HepG2 (cell line): ENCODE measurements at regions not wholly inside any gene's neighbourhood (a gene's known extent, or its start where the extent isn't known, plus 50 kb on each side); places are given as distances from the start of the nearest gene placed in this dataset.

Source experiments
- ATAC-seq: fragments of 200-7000 bp; cut with Tn5 transposase; 3 replicates; pipeline ENCODE4 v1.9.1; 2020; ENCODE audit warnings: mild to moderate bottlenecking, moderate library complexity
- BruUV-seq: library from RNA; stranded (reverse); fragments of 400-500 nt; replicated peaks from 2 replicates; lab custom pipeline; 2021; lab: Mats Ljungman, UMichigan
- CTCF ChIA-PET: fragments of 300-600 bp; formaldehyde crosslinking; extraction: SDS; loops from one replicate; lab custom pipeline; 2021; ENCODE audit warnings: low total read pairs, inconsistent platforms, low intra/inter-chr PET ratio; lab: Yijun Ruan, JAX
- POLR2A ChIA-PET: fragments of 350-600 bp; sonication (Branson Sonifier 250); formaldehyde crosslinking; loops from one replicate; lab custom pipeline; 2020; ENCODE audit warnings: antibody characterized with exemption, inconsistent platforms; lab: Yijun Ruan, JAX
- DNase-seq: peaks from one replicate; pipeline ENCODE4 v3.0.0-alpha.2; 2015; ENCODE audit warnings: low spot score
- FAIRE-seq: peaks from 3 replicates; lab custom pipeline; 2011; peaks lifted over from hg19 to GRCh38; lab: Jason Lieb, UNC
- H2AFZ ChIP-seq: one replicate; pipeline ENCODE4 v1.6.1; 2011; ENCODE audit warnings: low read length, inconsistent platforms
- H3K27ac ChIP-seq: fragments of 300-600 bp; 3 replicates; pipeline ENCODE4 v1.8.0; 2011; ENCODE audit warnings: mixed run types, mild to moderate bottlenecking, mixed read lengths, low read length, inconsistent platforms; ENCODE audit not compliant: insufficient read depth; ENCODE audit errors: extremely low read length
- H3K27me3 ChIP-seq, 2 experiments: fragments of 200-600 bp in 1 of 2; 2 replicates in 1 of 2; 3 replicates in 1 of 2; pipeline versions ENCODE4 v1.6.0 to v1.8.0; 2011; ENCODE audit warnings: low read length in 2 of 2, mild to moderate bottlenecking in 2 of 2, moderate library complexity in 2 of 2, inconsistent platforms in 1 of 2; ENCODE audit not compliant: insufficient read depth in 2 of 2, control insufficient read depth in 1 of 2
- H3K36me3 ChIP-seq, 2 experiments: fragments of 200-600 bp in 1 of 2; replicated peaks in 1 of 2; 2 replicates in 1 of 2; 3 replicates in 1 of 2; pipeline versions ENCODE4 v1.5.1 to v1.8.0; 2011; ENCODE audit warnings: low read length in 2 of 2, inconsistent platforms in 1 of 2; ENCODE audit not compliant: insufficient read depth in 2 of 2, control insufficient read depth in 1 of 2
- H3K4me1 ChIP-seq: 2 replicates; pipeline ENCODE4 v1.5.1; 2012; ENCODE audit warnings: low read length, inconsistent platforms; ENCODE audit not compliant: insufficient read depth
- H3K4me2 ChIP-seq: 2 replicates; pipeline ENCODE4 v1.6.0; 2011; ENCODE audit warnings: low read depth, low read length, inconsistent platforms
- H3K4me3 ChIP-seq, 3 experiments: fragments of 200-600 bp in 1 of 3; sonication (generic), shearing (Covaris generic) in 1 of 3; replicated peaks in 1 of 3; 2 replicates each; pipeline ENCODE4 v1.5.1; 2011 to 2016; ENCODE audit warnings: low read length in 3 of 3, inconsistent platforms in 2 of 3, low read depth in 2 of 3, mild to moderate bottlenecking in 2 of 3, control low read depth in 1 of 3, mixed read lengths in 1 of 3; ENCODE audit not compliant: insufficient read depth in 1 of 3
- H3K79me2 ChIP-seq: one replicate; pipeline ENCODE4 v1.6.1; 2011; ENCODE audit warnings: low read length, inconsistent platforms; ENCODE audit not compliant: insufficient read depth
- H3K9ac ChIP-seq: 2 replicates; pipeline ENCODE4 v1.6.0; 2011; ENCODE audit warnings: mild to moderate bottlenecking, low read depth, low read length, inconsistent platforms; ENCODE audit not compliant: insufficient read depth
- H3K9me3 ChIP-seq: 2 replicates; pipeline ENCODE4 v1.5.1; 2012; ENCODE audit warnings: mild to moderate bottlenecking, low read length
- H4K20me1 ChIP-seq: 2 replicates; pipeline ENCODE4 v1.6.0; 2011; ENCODE audit warnings: inconsistent platforms, mild to moderate bottlenecking, low read length, moderate library complexity; ENCODE audit not compliant: insufficient read depth
- CBFB ChIP-seq: sonication (generic); formaldehyde crosslinking; IDR thresholded peaks from 2 replicates; pipeline ENCODE4 v1.4.0; 2020; ENCODE audit warnings: missing genetic modification reagents
- HOXA7 ChIP-seq: sonication (generic); formaldehyde crosslinking; IDR thresholded peaks from 2 replicates; pipeline ENCODE4 v1.8.1; 2022; ENCODE audit warnings: mild to moderate bottlenecking, missing genetic modification reagents, moderate library complexity
- IRF1 ChIP-seq: sonication (generic); formaldehyde crosslinking; IDR thresholded peaks from 2 replicates; pipeline ENCODE4 v1.4.0; 2020; ENCODE audit warnings: low read depth, mild to moderate bottlenecking, missing genetic modification reagents
- KLF15 ChIP-seq: sonication (generic); formaldehyde crosslinking; IDR thresholded peaks from 2 replicates; pipeline ENCODE4 v1.8.1; 2023; ENCODE audit warnings: borderline replicate concordance, mild to moderate bottlenecking, inconsistent platforms, missing genetic modification reagents, mixed read lengths
- RARG ChIP-seq: sonication (generic); formaldehyde crosslinking; IDR thresholded peaks from 2 replicates; pipeline ENCODE4 v1.4.0; 2020; ENCODE audit warnings: low read depth, mild to moderate bottlenecking, missing genetic modification reagents
- SIN3A ChIP-seq: IDR thresholded peaks from 2 replicates; pipeline ENCODE4 v1.6.1; 2011; ENCODE audit warnings: low read depth, mild to moderate bottlenecking, control low read depth, low read length, borderline replicate concordance
- SOX5 ChIP-seq: IDR thresholded peaks from 2 replicates; pipeline ENCODE4 v1.6.1; 2016; ENCODE audit warnings: borderline replicate concordance
- THAP7 ChIP-seq: sonication (generic); formaldehyde crosslinking; IDR thresholded peaks from 2 replicates; pipeline ENCODE4 v1.8.1; 2023; ENCODE audit warnings: mild to moderate bottlenecking, missing genetic modification reagents
- ZFAT ChIP-seq: sonication (generic); formaldehyde crosslinking; conservative IDR thresholded peaks from 2 replicates; pipeline ENCODE4 v1.8.1; 2023; ENCODE audit warnings: missing genetic modification reagents, inconsistent platforms
- ZNF207 ChIP-seq: fragments of 450-650 bp; IDR thresholded peaks from 2 replicates; pipeline ENCODE4 v1.6.1; 2016; ENCODE audit warnings: antibody characterized with exemption, borderline replicate concordance
- ZNF33B ChIP-seq: sonication (generic); formaldehyde crosslinking; IDR thresholded peaks from 2 replicates; pipeline ENCODE4 v1.5.1; 2020; ENCODE audit warnings: mild to moderate bottlenecking, missing genetic modification reagents
- ZNF354B ChIP-seq: sonication (generic); formaldehyde crosslinking; IDR thresholded peaks from 2 replicates; pipeline ENCODE4 v1.8.0; 2022; ENCODE audit warnings: mild to moderate bottlenecking, missing genetic modification reagents
- ZNF430 ChIP-seq: sonication (generic); formaldehyde crosslinking; IDR thresholded peaks from 2 replicates; pipeline ENCODE4 v1.9.0; 2021; ENCODE audit warnings: mild to moderate bottlenecking, missing genetic modification reagents
- ZNF570 ChIP-seq: sonication (generic); formaldehyde crosslinking; IDR thresholded peaks from 2 replicates; pipeline ENCODE4 v1.4.0; 2020; ENCODE audit warnings: mild to moderate bottlenecking, missing genetic modification reagents, borderline replicate concordance
- ZNF660 ChIP-seq: sonication (generic); formaldehyde crosslinking; IDR thresholded peaks from 2 replicates; pipeline ENCODE4 v1.5.1; 2020; ENCODE audit warnings: mild to moderate bottlenecking, low read depth, missing genetic modification reagents, borderline replicate concordance
- ZNF670 ChIP-seq: sonication (generic); formaldehyde crosslinking; IDR thresholded peaks from 2 replicates; pipeline ENCODE4 v1.8.0; 2022; ENCODE audit warnings: mild to moderate bottlenecking, missing genetic modification reagents, borderline replicate concordance
- ZNF775 ChIP-seq: sonication (generic); formaldehyde crosslinking; IDR thresholded peaks from 2 replicates; pipeline ENCODE4 v1.4.0; 2020; ENCODE audit warnings: missing genetic modification reagents, mild to moderate bottlenecking, moderate library complexity, borderline replicate concordance
- WGBS: methylation state at CpG from one replicate; pipeline ENCODE4 v1.1.6; 2017; ENCODE audit warnings: low lambda C conversion rate; 5-methylcytosine and 5-hydroxymethylcytosine counted together
- in situ Hi-C: cut with HindIII; loops from 2 replicates; pipeline ENCODE4 v1.10.0; 2017; ENCODE audit warnings: low pct_unique_long_range_greater_than_20kb; ENCODE audit not compliant: extremely low pct_ligation_motif_present
- intact Hi-C: fragments of 100-400 bp; cut with micrococcal nuclease; formaldehyde crosslinking; loops from one replicate; pipeline ENCODE4 v1.10.0; 2022; ENCODE audit not compliant: unreplicated experiment
- TF ChIP-seq, protein P1 (sequence below): IDR thresholded peaks from 2 replicates; pipeline ENCODE4 v1.6.1; 2012; ENCODE audit warnings: low read depth, low read length, improper control_type of control experiment
- TF ChIP-seq, protein P2 (sequence below): IDR thresholded peaks from 2 replicates; pipeline ENCODE4 v1.6.1; 2016; ENCODE audit warnings: mild to moderate bottlenecking

DNA sequence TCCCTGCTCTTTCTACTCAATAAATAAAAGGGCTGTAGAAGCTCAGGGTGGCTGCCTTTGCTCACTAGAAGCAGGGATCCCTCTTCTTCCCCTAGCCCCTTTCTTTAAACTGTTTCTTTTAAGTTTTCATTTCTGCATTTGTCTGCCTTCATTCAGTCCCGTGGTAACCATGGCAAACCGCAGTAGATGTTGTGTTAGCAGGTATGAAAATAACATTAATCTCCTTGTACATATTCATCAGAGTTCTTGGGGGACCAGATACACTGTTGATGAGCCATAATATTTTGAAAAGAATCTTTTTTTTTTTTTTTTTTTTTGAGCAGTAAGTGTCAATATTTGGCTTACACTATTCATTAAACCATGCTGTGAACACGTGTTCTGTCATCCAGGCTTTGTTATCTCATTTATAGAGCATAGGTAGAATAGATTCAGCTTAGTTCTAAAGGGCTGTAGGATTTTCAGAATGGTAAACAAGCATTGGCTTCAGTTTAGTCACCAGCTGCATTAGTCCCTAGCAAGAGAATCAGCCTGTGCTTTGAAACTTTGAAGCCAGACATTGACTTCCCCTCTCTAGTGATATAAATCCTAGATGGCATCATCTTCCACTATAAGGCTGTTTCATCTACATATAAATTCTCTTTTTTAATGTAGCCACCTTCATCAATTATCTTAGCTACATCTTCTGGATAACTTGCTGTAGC is 59.4 kb upstream of the SPRY2 start:
- WGBS = 4% methylated on average over 3 of the region's 3 CpGs
- no peaks in the 10 kb centered on the region for H3K36me3 ChIP-seq
- H2AFZ ChIP-seq = no peak overlapping the region
- H4K20me1 ChIP-seq = no peaks in the 10 kb centered on the region
- H3K4me1 ChIP-seq = no peaks in the 10 kb centered on the region
- H3K79me2 ChIP-seq = no peaks in the 10 kb centered on the region
- no peak overlapping the region for H3K4me2 ChIP-seq
- intact Hi-C loops = no loop called here
- FAIRE-seq = no peak
- no peak overlapping the region for H3K4me3 ChIP-seq
- H3K9ac ChIP-seq = no peak overlapping the region
- ChIA-PET CTCF (no interaction called here), POLR2A (no interaction called here)
- H3K27me3 ChIP-seq = no peaks in the 10 kb centered on the region; a peak in 1 of 5 replicates
- in situ Hi-C loops = no loop called here
- TF ChIP-seq HOXA7 (CRISPR knock-in tag) (no peak), ZNF775 (CRISPR knock-in tag) (no peak), ZNF670 (CRISPR knock-in tag) (no peak), ZNF430 (CRISPR knock-in tag) (no peak), ZNF207 (no peak), THAP7 (no peak), SOX5 (CRISPR knock-in tag) (no peak), RARG (CRISPR knock-in tag) (no peak), ZNF33B (CRISPR knock-in tag) (no peak), SIN3A (no peak), CBFB (CRISPR knock-in tag) (no peak), ZFAT (CRISPR knock-in tag) (no peak), ZNF354B (CRISPR knock-in tag) (no peak), ZNF660 (CRISPR knock-in tag) (no peak), ZNF570 (no peak), IRF1 (no peak), KLF15 (CRISPR knock-in tag) (no peak)
- TF ChIP-seq, protein P1, sequence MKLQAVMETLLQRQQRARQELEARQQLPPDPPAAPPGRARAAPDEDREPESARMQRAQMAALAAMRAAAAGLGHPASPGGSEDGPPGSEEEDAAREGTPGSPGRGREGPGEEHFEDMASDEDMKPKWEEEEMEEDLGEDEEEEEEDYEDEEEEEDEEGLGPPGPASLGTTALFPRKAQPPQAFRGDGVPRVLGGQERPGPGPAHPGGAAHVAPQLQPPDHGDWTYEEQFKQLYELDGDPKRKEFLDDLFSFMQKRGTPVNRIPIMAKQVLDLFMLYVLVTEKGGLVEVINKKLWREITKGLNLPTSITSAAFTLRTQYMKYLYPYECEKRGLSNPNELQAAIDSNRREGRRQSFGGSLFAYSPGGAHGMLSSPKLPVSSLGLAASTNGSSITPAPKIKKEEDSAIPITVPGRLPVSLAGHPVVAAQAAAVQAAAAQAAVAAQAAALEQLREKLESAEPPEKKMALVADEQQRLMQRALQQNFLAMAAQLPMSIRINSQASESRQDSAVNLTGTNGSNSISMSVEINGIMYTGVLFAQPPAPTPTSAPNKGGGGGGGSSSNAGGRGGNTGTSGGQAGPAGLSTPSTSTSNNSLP = no peak
- TF ChIP-seq, protein P2, sequence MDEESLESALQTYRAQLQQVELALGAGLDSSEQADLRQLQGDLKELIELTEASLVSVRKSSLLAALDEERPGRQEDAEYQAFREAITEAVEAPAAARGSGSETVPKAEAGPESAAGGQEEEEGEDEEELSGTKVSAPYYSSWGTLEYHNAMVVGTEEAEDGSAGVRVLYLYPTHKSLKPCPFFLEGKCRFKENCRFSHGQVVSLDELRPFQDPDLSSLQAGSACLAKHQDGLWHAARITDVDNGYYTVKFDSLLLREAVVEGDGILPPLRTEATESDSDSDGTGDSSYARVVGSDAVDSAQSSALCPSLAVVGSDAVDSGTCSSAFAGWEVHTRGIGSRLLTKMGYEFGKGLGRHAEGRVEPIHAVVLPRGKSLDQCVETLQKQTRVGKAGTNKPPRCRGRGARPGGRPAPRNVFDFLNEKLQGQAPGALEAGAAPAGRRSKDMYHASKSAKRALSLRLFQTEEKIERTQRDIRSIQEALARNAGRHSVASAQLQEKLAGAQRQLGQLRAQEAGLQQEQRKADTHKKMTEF (CRISPR knock-in tag) = no peak
- H3K27ac ChIP-seq = no peak overlapping the region
- no peak for DNase-seq
- no TSS peak for BruUV-seq
- no peak for ATAC-seq
- peaks cover 6% of the 10 kb centered on the region; the same call in 1 of the 2 replicates for H3K9me3 ChIP-seq
